ENCODE measurements at regions not wholly inside any gene's neighbourhood (a gene's known extent, or its start where the extent isn't known, plus 50 kb on each side); places are given as distances from the start of the nearest gene placed in this dataset.
"Not testable (repeated sequence)": the region's sequence is repeated elsewhere in the genome, so short reads cannot be mapped to it uniquely, and the experiment has no call there.

- Histone ChIP-seq H4K20me1 (ENCODE audit: insufficient read depth, low read length) (no peaks in the 10 kb centered on the region), H3K79me2 (ENCODE audit: insufficient read depth, low read length) (no peaks in the 10 kb centered on the region), H2AFZ (ENCODE audit: low read depth, low read length) (no peak overlapping the region), H3K9ac (ENCODE audit: low read depth, low read length) (no peak overlapping the region), H3K9me3 (ENCODE audit: insufficient read depth, low read length, severe bottlenecking) (no peaks in the 10 kb centered on the region), H3K27ac (ENCODE audit: low read length) (no peak overlapping the region), H3K27me3 (ENCODE audit: insufficient read depth, low read length, poor library complexity) (no peaks in the 10 kb centered on the region), H3K4me2 (ENCODE audit: insufficient read depth, low read length) (no peak overlapping the region), H3K4me1 (ENCODE audit: insufficient read depth, low read length) (no peaks in the 10 kb centered on the region), H3K36me3 (ENCODE audit: insufficient read depth, low read length) (no peaks in the 10 kb centered on the region), H3K4me3 (ENCODE audit: low read depth in 1 of 2, low read length in 2 of 2) (no peak overlapping the region)
- DNase-seq (no peak), ATAC-seq (ENCODE audit: insufficient read depth, low read depth) (no peak)
- TF ChIP-seq CTCF (IDR thresholded peaks at IDR 0.05; ENCODE audit: borderline replicate concordance, extremely low read depth, low read length, poor library complexity, severe bottlenecking): no peak
- TF ChIP-seq EZH2 (IDR thresholded peaks at IDR 0.05; ENCODE audit: borderline replicate concordance, low read depth, low read length, severe bottlenecking): no peak
Measured at GRCh38 chr6:74570044-74570443, 635.8 kb downstream of the COL12A1 start.

GRCh38 chr6:74568861-74569260, 637.0 kb downstream of the COL12A1 start:
- no peaks in the 10 kb centered on the region for H3K79me2 ChIP-seq (ENCODE audit: insufficient read depth, low read length)
- H3K27me3 ChIP-seq (ENCODE audit: insufficient read depth, low read length, poor library complexity): no peaks in the 10 kb centered on the region
- H3K36me3 ChIP-seq (ENCODE audit: insufficient read depth, low read length): no peaks in the 10 kb centered on the region
- no peak overlapping the region for H2AFZ ChIP-seq (ENCODE audit: low read depth, low read length)
- no peak overlapping the region for H3K9ac ChIP-seq (ENCODE audit: low read depth, low read length)
- no peak overlapping the region for H3K4me2 ChIP-seq (ENCODE audit: insufficient read depth, low read length)
- H3K9me3 ChIP-seq (ENCODE audit: insufficient read depth, low read length, severe bottlenecking): no peaks in the 10 kb centered on the region
- ATAC-seq (ENCODE audit: insufficient read depth, low read depth) (no peak), DNase-seq (no peak)
- H3K27ac ChIP-seq (ENCODE audit: low read length): no peak overlapping the region
- no peaks in the 10 kb centered on the region for H4K20me1 ChIP-seq (ENCODE audit: insufficient read depth, low read length)
- TF ChIP-seq EZH2 (IDR thresholded peaks at IDR 0.05; ENCODE audit: borderline replicate concordance, low read depth, low read length, severe bottlenecking): no peak
- TF ChIP-seq CTCF (IDR thresholded peaks at IDR 0.05; ENCODE audit: borderline replicate concordance, extremely low read depth, low read length, poor library complexity, severe bottlenecking): no peak
- H3K4me1 ChIP-seq (ENCODE audit: insufficient read depth, low read length): no peaks in the 10 kb centered on the region
- no peak overlapping the region for H3K4me3 ChIP-seq (ENCODE audit: low read depth in 1 of 2, low read length in 2 of 2)

- DNase-seq; H3K36me3 ChIP-seq (ENCODE audit: insufficient read depth, low read length); H3K4me2 ChIP-seq (ENCODE audit: insufficient read depth, low read length); ATAC-seq (ENCODE audit: insufficient read depth, low read depth); H3K27me3 ChIP-seq (ENCODE audit: insufficient read depth, low read length, poor library complexity); H4K20me1 ChIP-seq (ENCODE audit: insufficient read depth, low read length); H3K4me3 ChIP-seq (ENCODE audit: low read depth in 1 of 2, low read length in 2 of 2); H3K4me1 ChIP-seq (ENCODE audit: insufficient read depth, low read length); H3K9me3 ChIP-seq (ENCODE audit: insufficient read depth, low read length, severe bottlenecking); H3K9ac ChIP-seq (ENCODE audit: low read depth, low read length); H3K79me2 ChIP-seq (ENCODE audit: insufficient read depth, low read length); H3K27ac ChIP-seq (ENCODE audit: low read length); H2AFZ ChIP-seq (ENCODE audit: low read depth, low read length): not testable (repeated sequence)
Measured at GRCh38 chr6:74567923-74568290, 637.9 kb downstream of the COL12A1 start.

- no peak overlapping the region for H3K4me3 ChIP-seq (ENCODE audit: low read depth in 1 of 2, low read length in 2 of 2)
- no peaks in the 10 kb centered on the region for H3K36me3 ChIP-seq (ENCODE audit: insufficient read depth, low read length)
- no peak overlapping the region for H3K4me2 ChIP-seq (ENCODE audit: insufficient read depth, low read length)
- H3K9me3 ChIP-seq (ENCODE audit: insufficient read depth, low read length, severe bottlenecking): no peaks in the 10 kb centered on the region
- no peaks in the 10 kb centered on the region for H4K20me1 ChIP-seq (ENCODE audit: insufficient read depth, low read length)
- ATAC-seq (ENCODE audit: insufficient read depth, low read depth) (no peak), DNase-seq (no peak)
- H3K9ac ChIP-seq (ENCODE audit: low read depth, low read length): no peak overlapping the region
- no peaks in the 10 kb centered on the region for H3K4me1 ChIP-seq (ENCODE audit: insufficient read depth, low read length)
- TF ChIP-seq EZH2 (IDR thresholded peaks at IDR 0.05; ENCODE audit: borderline replicate concordance, low read depth, low read length, severe bottlenecking): no peak
- TF ChIP-seq CTCF (IDR thresholded peaks at IDR 0.05; ENCODE audit: borderline replicate concordance, extremely low read depth, low read length, poor library complexity, severe bottlenecking): no peak
- no peaks in the 10 kb centered on the region for H3K79me2 ChIP-seq (ENCODE audit: insufficient read depth, low read length)
- no peak overlapping the region for H2AFZ ChIP-seq (ENCODE audit: low read depth, low read length)
- no peak overlapping the region for H3K27ac ChIP-seq (ENCODE audit: low read length)
- no peaks in the 10 kb centered on the region for H3K27me3 ChIP-seq (ENCODE audit: insufficient read depth, low read length, poor library complexity)
Measured at GRCh38 chr6:74567281-74567922, 638.5 kb downstream of the COL12A1 start.
